Psoas muscle (tissue), 7 donors: ENCODE measurements at regions not wholly inside any gene's neighbourhood (a gene's known extent, or its start where the extent isn't known, plus 50 kb on each side); places are given as distances from the start of the nearest gene placed in this dataset.

Experiments used
- ATAC-seq, 4 donors: fragments of 200-7000 bp; cut with Tn5 transposase; one replicate each; pipeline ENCODE4 v1.9.1; 2020; ENCODE audit warnings: moderate library complexity in 3 of 4, mild to moderate bottlenecking in 2 of 4
- DNase-seq, 2 donors: peaks; one replicate each; pipeline ENCODE4 v3.0.0-alpha.2; 2020
- H3K27ac ChIP-seq: fragments of 200-600 bp; one replicate; pipeline ENCODE4 v1.8.0; 2022
- H3K27me3 ChIP-seq, 3 donors: fragments of 200-600 bp in 1 of 3; one replicate each; pipeline versions ENCODE4 v1.6.1 to v1.8.0; 2013 to 2022; ENCODE audit warnings: low read length in 2 of 3, mild to moderate bottlenecking in 2 of 3, moderate library complexity in 1 of 3; ENCODE audit not compliant: insufficient read depth in 3 of 3
- H3K36me3 ChIP-seq, 2 donors: fragments of 200-600 bp in 1 of 2; one replicate each; pipeline versions ENCODE4 v1.6.1 to v1.8.0; 2013 to 2022; ENCODE audit warnings: low read depth in 1 of 2, mild to moderate bottlenecking in 1 of 2, moderate library complexity in 1 of 2; ENCODE audit not compliant: insufficient read depth in 1 of 2
- H3K4me1 ChIP-seq: fragments of 200-600 bp; one replicate; pipeline ENCODE4 v1.8.0; 2022
- H3K4me3 ChIP-seq: fragments of 200-600 bp; one replicate; pipeline ENCODE4 v1.8.0; 2022; ENCODE audit warnings: mild to moderate bottlenecking
- H3K9me3 ChIP-seq: fragments of 200-600 bp; one replicate; pipeline ENCODE4 v1.8.0; 2022
- CTCF ChIP-seq: fragments of 200-600 bp; IDR thresholded peaks from one replicate; pipeline ENCODE4 v1.8.0; 2022; ENCODE audit warnings: antibody characterized with exemption
- WGBS, 3 donors: extraction: QIAGEN DNeasy Blood & Tissue Kit; methylation state at CpG; one replicate each; pipeline versions ENCODE4 v1.1.6 to v1.1.7; 2013; 5-methylcytosine and 5-hydroxymethylcytosine counted together
- intact Hi-C, 2 donors: fragments of 100-400 bp; cut with DNase I; formaldehyde crosslinking; loops; one replicate each; pipeline versions ENCODE4 v1.11.0 to v1.14.2; 2022
- donor health status: healthy with polysubstance abuse.
- donor health status: DM: no; HTN: no; CAD: no; lungs with moderate emphysema.
- donor health status: Bipolar disorder and iron deficiency.
- donor health status: healthy.
- donor health status: DM: yes; HTN: yes; CAD: no.
- donor health status: DM: no; HTN: no; CAD: no.
- donor health status: DM: yes; HTN: yes; CAD: no.

DNA sequence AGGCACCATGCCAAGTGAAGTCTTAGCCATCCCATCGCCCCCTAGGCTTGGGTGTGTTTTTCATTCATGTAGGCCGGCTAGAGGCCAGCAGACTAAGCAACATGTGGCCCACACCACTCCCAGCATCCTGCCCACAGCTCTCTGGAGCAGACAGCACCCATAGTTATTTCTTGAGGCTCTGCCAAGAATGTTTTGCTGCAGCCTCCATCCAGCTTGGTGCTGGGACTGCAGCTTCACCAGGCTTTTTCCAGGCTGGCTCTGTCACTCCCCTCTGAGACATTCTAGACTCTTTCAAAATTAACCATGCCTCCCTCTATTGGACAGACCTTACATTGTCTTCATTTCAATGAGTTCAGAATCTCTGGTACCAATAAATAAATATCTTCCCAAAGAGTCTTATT, 104.2 kb downstream of the DUSP10 start:
- no peaks in the 10 kb centered on the region for H3K4me1 ChIP-seq
- H3K27me3 ChIP-seq, result no peaks in the 10 kb centered on the region
- peak in 2 of 4 donors; percentile 30 to 51 for ATAC-seq
- H3K36me3 ChIP-seq, result no peaks in the 10 kb centered on the region
- WGBS, 3 donors, result 13% methylated on average over 2 of the region's 2 CpGs
- TF ChIP-seq CTCF, result no peak
- DNase-seq, result peak in 1 of 2 donors; percentile 9
- no peak overlapping the region for H3K27ac ChIP-seq
- no peaks in the 10 kb centered on the region for H3K9me3 ChIP-seq
- H3K4me3 ChIP-seq, result no peak overlapping the region
- intact Hi-C loops, result no loop called here

GRCh38 chr1:221638595-221638994, 103.3 kb downstream of the DUSP10 start:
- Histone ChIP-seq H3K4me1 (no peaks in the 10 kb centered on the region), H3K27ac (no peak overlapping the region), H3K9me3 (no peaks in the 10 kb centered on the region), H3K36me3 (no peaks in the 10 kb centered on the region), H3K4me3 (no peak overlapping the region), H3K27me3 (no peaks in the 10 kb centered on the region)
- intact Hi-C loops, result no loop called here
- WGBS, 3 donors, result 88 to 96% (median 90%) methylated on average over 2 of the region's 2 CpGs
- DNase-seq, result no peak
- no peak for TF ChIP-seq CTCF
- no peak for ATAC-seq

GRCh38 chr1:221641811-221642210, 100.1 kb downstream of the DUSP10 start:
- no peaks in the 10 kb centered on the region for H3K27me3 ChIP-seq
- no peak overlapping the region for H3K4me3 ChIP-seq
- H3K36me3 ChIP-seq, result no peaks in the 10 kb centered on the region
- DNase-seq (no peak), ATAC-seq (no peak)
- no peak for TF ChIP-seq CTCF
- no peak overlapping the region for H3K27ac ChIP-seq
- WGBS, 3 donors, result 93 to 96% (median 95%) methylated on average over 3 of the region's 3 CpGs
- H3K4me1 ChIP-seq, result no peaks in the 10 kb centered on the region
- intact Hi-C loops, result no loop called here
- no peaks in the 10 kb centered on the region for H3K9me3 ChIP-seq

DNA sequence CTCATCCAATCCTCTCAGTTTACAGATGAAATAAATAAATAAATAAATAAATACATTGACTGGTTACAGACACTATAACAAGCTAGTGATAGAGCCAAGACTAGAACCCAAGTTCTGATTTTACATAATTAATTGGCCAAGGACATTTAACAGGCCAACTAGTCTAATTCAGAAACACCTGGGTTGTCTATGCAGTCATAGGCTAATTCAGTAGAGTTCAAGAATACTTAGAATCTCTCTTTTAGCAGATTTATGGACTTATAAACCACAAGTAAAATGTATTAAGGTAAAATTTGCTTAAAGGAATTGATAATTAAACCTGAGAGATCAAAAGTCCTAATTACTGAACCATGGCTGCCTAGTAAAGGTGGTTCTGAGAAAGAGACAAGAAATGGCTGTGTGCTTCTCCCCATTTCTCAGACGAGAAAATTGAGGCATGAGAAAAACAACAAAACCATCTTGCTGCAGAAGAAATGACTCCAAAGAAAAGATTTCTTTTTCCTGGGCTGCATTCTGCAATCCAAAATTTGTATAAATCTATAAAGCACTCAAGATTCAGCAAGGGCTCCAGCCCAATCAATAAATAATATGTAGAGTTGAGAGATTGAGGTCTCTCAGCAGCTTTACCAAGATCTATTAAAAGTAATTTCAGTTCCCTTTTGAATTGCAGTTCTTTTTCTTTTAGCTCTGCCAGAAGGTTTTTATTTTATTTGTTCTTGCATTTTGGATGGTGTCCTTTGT, 98.3 kb downstream of the DUSP10 start:
- Histone ChIP-seq H3K9me3 (no peaks in the 10 kb centered on the region), H3K27ac (no peak overlapping the region), H3K27me3 (no peaks in the 10 kb centered on the region), H3K4me1 (no peaks in the 10 kb centered on the region), H3K4me3 (no peak overlapping the region), H3K36me3 (no peaks in the 10 kb centered on the region)
- WGBS, 3 donors, result 79 to 86% (median 81%) methylated on average over 1 of the region's 1 CpG
- intact Hi-C loops, result no loop called here
- DNase-seq (no peak), ATAC-seq (no peak)
- no peak for TF ChIP-seq CTCF

- intact Hi-C loops, result no loop called here
- ATAC-seq (no peak), DNase-seq (no peak)
- H3K27ac ChIP-seq, result no peak overlapping the region
- TF ChIP-seq CTCF, result no peak
- WGBS, 3 donors, result 47 to 70% (median 60%) methylated on average over 3 of the region's 3 CpGs
- H3K27me3 ChIP-seq, result no peaks in the 10 kb centered on the region
- no peak overlapping the region for H3K4me3 ChIP-seq
- no peaks in the 10 kb centered on the region for H3K4me1 ChIP-seq
- no peaks in the 10 kb centered on the region for H3K36me3 ChIP-seq
- no peaks in the 10 kb centered on the region for H3K9me3 ChIP-seq
Measured at GRCh38 chr1:221644145-221644448, 97.8 kb downstream of the DUSP10 start.
